NCI-H526 (cell line): ENCODE measurements at regions not wholly inside any gene's neighbourhood (a gene's known extent, or its start where the extent isn't known, plus 50 kb on each side); places are given as distances from the start of the nearest gene placed in this dataset.
"Not testable (repeated sequence)": the region's sequence is repeated elsewhere in the genome, so short reads cannot be mapped to it uniquely, and the experiment has no call there.

Experiments used
- DNase-seq, 2 experiments: peaks; one replicate each; lab custom pipeline; 2025; lab: John Stamatoyannopoulos, UW

- DNase-seq = not testable (repeated sequence)
These were observed 1055.6 kb downstream of the DIPK2A start for GRCh38 chr3:145027186-145027585.

DNA sequence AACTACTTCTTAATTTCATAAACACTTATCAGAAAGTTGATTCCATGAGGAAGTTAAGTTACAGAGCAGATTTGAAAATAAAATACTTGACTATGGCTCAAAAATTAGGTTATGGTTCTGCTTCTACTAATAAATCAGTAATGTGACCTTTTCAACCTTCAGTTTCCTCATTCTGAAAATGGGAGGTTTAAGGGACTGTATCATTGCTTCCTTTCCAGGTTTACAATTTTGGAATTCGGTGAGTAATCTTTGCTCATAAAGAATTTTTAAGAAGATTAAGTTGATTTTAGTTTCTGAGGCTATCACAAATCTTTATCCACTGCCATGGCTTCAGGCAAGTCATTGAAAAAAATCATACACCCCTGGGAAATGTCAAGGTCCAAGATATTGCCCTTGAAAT is 1061.2 kb downstream of the DIPK2A start:
- no peak for DNase-seq

GRCh38 chr3:145035682-145036081 is 1064.1 kb downstream of the DIPK2A start:
- no peak for DNase-seq

GRCh38 chr3:145054055-145054454 is 1082.4 kb downstream of the DIPK2A start:
- not testable (repeated sequence) for DNase-seq

- no peak for DNase-seq
These were observed 1083.9 kb downstream of the DIPK2A start for GRCh38 chr3:145055375-145056076.

DNA sequence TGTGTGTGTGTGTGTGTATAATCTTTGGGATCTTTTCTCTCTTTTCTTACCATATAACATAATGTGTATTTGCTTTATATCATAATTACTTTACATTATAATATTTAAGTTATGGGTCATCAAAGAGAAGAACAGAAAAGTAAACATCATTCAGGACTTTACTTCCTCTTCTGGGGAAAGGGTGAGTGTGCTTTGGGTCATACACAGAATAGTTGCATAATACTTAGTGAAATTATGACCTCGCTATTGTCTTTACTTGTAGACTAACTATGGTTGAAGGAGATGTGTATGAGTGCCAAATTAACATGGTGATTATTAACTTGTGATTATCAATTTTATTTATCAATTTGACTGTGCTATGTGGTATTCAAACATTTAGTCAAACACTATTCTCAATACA is 1086.9 kb downstream of the DIPK2A start:
- DNase-seq = no peak

- no peak for DNase-seq
These were observed 1092.0 kb downstream of the DIPK2A start for GRCh38 chr3:145063616-145064015.

DNA sequence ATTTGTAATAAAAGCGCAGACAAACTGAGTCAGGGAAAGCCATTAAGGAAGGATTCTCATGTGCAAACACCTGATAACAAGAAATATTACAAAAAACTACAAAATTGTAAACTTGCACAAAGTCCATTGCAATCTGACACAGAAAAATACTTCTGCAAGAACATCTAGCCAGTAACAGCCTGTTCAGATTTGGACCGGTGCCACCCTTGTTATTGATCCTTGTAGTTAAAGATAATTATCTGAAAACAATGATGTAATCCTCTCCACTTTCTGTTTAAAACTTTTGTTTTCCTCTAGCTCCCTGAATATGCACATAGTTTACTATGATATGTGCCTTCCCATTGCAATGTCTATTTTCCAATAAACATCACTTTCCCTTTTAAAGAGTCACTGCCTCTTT is 1090.2 kb downstream of the PLOD2 start:
- DNase-seq = no peak

GRCh38 chr3:145079436-145079835 is 1081.5 kb downstream of the PLOD2 start:
- DNase-seq = no peak

DNA sequence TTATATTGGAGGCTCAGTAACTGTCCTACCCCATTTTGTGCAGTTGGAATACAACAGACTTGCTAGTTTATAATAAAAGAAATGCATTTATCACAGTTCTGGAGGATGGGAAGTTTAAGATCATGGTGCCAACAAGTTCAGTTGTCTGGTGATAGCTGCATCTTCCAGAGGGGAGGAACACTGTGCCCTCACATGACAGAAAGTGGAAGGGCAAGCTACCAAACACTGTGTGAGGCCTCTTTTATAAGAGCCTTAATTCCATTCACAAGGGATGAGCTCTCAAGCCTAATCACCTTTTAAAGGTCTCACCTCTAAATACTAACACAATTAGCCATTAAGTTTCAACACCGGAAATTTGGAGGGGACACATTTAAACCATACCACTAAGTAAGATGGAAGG is 1073.9 kb downstream of the PLOD2 start:
- DNase-seq = no peak

DNA sequence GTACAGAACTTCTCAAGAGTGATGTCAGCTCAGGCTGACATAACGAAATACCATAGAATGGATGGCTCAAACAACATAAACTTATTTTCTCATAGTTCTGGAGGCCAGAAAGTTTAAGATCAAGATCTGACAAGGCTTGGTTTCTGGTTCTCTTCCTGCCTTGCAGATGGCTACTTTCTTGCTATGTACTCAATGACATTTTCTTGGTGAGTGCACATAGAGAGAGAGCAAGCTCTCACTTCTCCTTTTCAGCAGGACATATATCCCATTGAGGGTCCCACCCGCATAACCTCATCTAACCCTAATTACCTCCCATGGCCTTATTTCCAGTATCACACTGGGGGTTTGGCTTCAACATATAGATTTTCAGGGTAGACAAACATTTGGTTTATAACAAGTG is 1072.1 kb downstream of the PLOD2 start:
- no peak for DNase-seq

DNA sequence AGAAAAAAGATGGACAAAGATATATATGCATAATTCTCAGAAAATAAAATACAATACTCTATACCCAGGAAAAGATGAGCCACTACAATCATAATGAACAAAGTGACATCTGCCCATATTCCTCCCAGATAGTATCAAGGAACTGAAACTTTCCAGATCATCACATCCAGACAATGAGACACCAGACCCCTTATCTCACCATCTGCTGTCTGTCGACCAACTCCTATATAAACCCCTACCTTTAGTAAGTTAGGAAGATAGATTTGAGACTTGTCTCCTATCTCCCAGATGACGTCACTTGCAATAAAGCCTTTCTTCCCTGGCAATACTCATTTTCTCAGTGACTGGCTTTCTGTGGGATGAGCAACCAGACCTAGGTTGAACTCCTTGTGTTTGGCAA is 1071.6 kb downstream of the PLOD2 start:
- DNase-seq = no peak

DNA sequence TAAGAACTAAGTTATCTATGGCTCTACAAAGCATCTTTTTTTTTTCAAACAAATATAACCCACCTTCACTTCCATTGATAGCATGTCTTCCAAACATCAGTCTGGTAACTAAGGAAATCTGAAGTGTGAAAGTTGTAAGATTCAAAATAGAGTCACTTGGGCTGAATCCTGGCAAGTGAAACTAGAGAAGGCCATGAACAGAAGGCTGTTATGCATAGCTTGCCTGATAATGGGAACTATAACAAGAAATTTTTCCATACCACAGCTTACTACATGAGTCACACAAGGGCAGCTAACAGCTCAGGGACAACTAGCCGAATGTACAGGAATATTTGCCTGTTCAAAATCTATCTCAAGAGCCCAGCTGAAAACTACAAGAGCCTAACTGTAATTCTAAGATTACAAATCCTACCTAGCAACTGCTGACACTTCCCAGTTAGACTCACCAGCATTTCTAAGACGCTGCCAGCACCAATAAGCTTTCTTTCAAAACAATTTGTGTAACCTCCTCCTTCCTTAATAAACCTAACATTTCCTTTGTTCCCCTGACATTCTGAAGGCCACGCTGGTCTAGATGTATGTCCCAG is 1066.5 kb downstream of the PLOD2 start:
- DNase-seq = peak; percentile 24 to 62

DNA sequence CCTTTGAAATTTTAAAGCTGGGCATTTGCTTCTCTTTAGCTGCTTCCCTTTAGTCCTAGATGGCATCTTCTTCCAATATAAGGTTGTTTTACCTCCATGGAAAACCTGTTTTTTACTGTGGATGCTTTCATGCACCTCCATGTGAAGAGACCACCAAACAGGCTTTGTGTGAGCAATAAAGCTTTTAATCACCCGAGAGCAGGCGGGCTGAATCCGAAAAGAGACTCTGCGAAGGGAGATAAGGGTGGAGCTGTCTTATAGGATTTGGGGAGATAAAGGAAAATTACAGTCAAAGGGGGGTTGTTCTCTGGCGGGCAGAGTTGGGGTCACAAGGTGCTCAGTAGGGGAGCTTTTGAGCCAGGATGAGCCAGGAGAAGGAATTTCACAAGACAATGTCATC is 1049.8 kb downstream of the PLOD2 start:
- not testable (repeated sequence) for DNase-seq

DNA sequence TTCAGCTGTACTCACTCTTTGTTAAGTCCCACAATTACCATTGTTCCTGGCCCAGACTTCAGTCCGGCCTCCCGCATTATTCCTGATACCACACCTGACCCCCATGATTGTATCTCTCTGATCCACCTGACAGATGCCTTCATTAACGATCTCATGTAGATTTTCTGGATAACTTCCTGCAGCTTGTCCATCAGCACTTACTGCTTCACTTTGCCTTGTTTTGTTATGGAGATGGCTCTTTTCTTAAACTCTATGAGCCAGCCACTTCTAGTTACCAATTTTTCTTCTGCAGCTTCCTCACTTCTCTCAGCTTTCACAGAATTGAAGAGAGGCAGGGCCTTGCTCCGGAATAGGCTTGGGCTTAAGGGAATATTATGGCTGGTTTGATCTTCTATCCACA is 1044.2 kb downstream of the PLOD2 start:
- DNase-seq = no peak

- no peak for DNase-seq
These were observed 1042.7 kb downstream of the PLOD2 start for GRCh38 chr3:145118303-145118702.

DNA sequence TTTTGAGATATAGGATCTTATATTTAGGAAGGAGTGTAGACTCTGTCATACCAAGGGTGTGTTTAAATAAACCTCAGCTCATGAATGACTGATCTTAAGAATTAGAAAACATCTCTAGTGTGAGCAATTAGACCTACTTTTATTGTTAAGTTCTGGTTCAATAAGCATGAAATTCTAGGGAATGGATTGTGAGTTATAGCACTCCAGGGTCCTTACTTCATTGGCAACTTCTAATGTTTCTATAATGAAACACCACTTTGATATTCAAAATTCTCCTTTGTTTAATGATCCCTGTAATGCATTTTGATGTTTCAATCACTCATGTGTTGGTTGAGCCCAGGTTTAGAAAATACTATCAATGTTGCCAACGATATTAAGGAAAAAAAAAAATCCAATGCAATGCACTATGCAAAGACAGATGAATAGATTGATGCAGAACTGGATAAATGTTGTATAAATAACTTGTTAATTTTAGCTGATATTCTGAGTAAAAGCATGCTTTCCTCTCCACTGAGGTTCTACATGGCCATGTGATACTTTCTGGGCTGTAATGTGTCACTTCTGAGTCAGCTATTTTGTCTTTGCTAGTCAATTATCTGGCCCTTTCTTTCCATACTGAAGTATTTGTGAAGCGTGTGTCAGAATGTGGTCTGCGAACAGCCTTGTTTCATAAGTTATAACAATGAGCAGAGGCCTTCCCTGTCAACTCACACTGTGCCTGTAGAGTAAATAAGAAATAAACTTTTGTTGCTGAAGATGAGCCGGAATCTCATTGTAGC is 1035.9 kb downstream of the PLOD2 start:
- DNase-seq = no peak

- DNase-seq = no peak
These were observed 1027.7 kb downstream of the PLOD2 start for GRCh38 chr3:145133281-145133680.

DNA sequence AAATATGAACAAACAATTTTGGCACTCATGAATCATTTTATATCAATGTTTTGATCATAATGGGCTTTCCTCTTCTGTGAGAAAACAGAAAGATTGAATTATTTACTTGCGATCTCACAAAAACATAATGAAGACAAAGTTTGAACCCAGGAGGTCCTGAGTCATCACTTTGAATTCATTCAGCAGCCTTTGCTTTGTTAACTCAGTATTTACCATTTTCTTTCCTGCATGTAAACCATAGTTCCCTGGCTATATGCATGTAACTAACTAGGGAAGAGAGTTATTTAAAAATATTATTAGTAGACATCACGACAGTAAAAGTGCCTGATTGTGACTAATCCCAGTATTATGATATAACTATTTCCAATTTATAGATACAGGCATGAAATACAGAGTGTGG is 1026.2 kb downstream of the PLOD2 start:
- DNase-seq = no peak

DNA sequence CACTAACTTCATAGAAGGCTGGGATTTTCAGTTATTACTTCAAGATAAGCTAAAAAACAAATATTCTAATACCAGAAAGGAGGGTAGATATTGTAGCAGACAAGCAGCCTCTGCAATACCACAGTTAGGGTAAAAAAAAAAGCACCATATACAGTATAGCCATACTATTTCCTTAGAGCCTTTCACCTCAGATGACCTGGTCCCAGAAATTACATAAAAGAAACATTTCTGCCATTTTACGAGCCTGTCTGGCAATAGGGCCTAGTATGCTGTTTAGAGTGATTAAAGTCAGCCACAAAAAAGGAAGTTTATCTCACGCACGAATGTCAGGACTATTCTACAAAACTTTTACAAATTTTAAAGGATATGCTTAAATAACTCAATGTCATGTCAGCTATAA is 1016.6 kb downstream of the PLOD2 start:
- no peak for DNase-seq

DNA sequence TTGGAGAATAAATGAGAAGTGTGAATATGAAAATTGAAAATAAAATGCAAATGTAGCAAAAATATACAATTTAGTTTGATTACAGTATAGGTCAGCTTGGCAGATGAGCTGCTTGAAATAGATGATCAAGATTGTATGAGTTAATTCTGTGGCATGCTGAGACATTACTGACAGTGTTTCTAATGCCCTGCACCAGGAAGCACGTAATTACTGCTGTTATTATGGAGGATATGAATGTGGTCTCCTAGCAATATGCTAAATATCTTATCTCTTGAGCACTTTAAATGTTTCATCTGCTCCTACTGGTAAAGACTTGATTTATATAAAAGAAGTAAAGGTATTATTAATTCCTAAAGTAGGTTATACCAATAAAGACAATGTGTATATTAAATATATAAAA is 1015.5 kb downstream of the PLOD2 start:
- DNase-seq = peak; percentile 33 to 51

DNA sequence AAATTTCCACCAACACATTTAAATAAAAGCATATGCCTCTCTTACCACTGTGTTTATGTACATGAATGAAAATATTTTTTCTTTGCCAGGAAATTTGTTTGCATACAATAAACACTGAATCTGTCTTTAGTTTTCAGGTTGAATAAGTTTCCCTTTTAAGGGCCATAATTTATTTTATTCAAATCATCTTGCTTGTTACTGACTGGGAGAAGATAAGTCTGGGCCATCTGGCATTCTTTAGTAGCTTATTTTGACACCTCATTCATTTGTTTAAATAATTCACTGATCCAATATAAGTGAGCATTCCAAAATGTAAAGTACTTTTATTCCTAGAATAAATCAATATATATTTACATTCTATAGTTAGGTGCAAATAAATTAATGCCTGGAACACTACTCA is 1001.3 kb downstream of the PLOD2 start:
- DNase-seq = peak; percentile 81 to 84

DNA sequence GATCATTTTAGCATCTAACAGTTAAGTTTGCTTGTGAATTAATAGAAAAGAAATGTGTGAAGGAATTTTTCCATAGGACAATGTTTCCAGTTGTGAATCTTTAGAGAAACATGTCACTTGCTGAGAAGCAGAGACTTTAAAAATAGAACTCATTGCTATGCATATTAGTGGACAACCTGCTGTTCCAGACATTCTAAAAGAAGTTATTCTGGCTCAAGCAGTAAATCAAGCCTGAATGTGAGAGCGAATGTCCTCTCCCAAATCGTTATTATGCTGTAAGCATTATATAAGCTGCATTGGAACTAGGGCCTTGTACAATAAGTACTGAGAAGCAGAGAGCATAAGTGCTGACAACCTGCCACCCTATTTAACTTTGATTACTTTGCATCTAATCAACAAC is 990.9 kb downstream of the PLOD2 start:
- DNase-seq = no peak
